Neural progenitor cell (in vitro differentiated cells): ENCODE measurements at regions not wholly inside any gene's neighbourhood (a gene's known extent, or its start where the extent isn't known, plus 50 kb on each side); places are given as distances from the start of the nearest gene placed in this dataset.
"Not testable (repeated sequence)": the region's sequence is repeated elsewhere in the genome, so short reads cannot be mapped to it uniquely, and the experiment has no call there.

ENCODE experiments used
- DNase-seq: peaks from one replicate; pipeline ENCODE4 v3.0.0-alpha.2; 2016; ENCODE audit warnings: low spot score
- H2AFZ ChIP-seq: fragments of 200-600 bp; sonication (generic); replicated peaks from 2 replicates; pipeline ENCODE4 v1.6.1; 2016; ENCODE audit warnings: antibody characterized with exemption
- H3F3A ChIP-seq: fragments of 200-600 bp; sonication (generic); 2 replicates; pipeline ENCODE4 v1.6.1; 2016; ENCODE audit warnings: antibody characterized with exemption, low read depth
- H3K27ac ChIP-seq: fragments of 200-600 bp; sonication (generic); 2 replicates; pipeline ENCODE4 v1.5.1; 2016; ENCODE audit warnings: mild to moderate bottlenecking
- H3K27me3 ChIP-seq: fragments of 200-600 bp; sonication (generic); 2 replicates; pipeline ENCODE4 v1.6.1; 2016; ENCODE audit warnings: mild to moderate bottlenecking, moderate library complexity
- H3K36me3 ChIP-seq: fragments of 200-600 bp; sonication (generic); 2 replicates; pipeline ENCODE4 v1.5.1; 2016
- H3K4me1 ChIP-seq: fragments of 200-600 bp; sonication (generic); 2 replicates; pipeline ENCODE4 v1.6.1; 2016; ENCODE audit warnings: mixed run types
- H3K4me2 ChIP-seq: fragments of 200-600 bp; sonication (generic); 2 replicates; pipeline ENCODE4 v1.6.1; 2016
- H3K4me3 ChIP-seq: fragments of 200-600 bp; sonication (generic); 2 replicates; pipeline ENCODE4 v1.5.1; 2016
- H3K79me2 ChIP-seq: fragments of 200-600 bp; sonication (generic); 2 replicates; pipeline ENCODE4 v1.6.1; 2016; ENCODE audit warnings: low read depth
- H3K9ac ChIP-seq: fragments of 200-600 bp; sonication (generic); 2 replicates; pipeline ENCODE4 v1.6.1; 2016
- H3K9me3 ChIP-seq: fragments of 200-600 bp; sonication (generic); 2 replicates; pipeline ENCODE4 v1.5.1; 2016; ENCODE audit warnings: low read depth
- H4K20me1 ChIP-seq: fragments of 200-600 bp; sonication (generic); 2 replicates; pipeline ENCODE4 v1.6.1; 2016; ENCODE audit warnings: low read depth
- H3K27ac Mint-ChIP-seq: 3 replicates; pipeline ENCODE4 v1.8.0; 2021; ENCODE audit warnings: mixed read lengths
- H3K27me3 Mint-ChIP-seq: 2 replicates; pipeline ENCODE4 v1.8.0; 2022; ENCODE audit warnings: low read depth, mild to moderate bottlenecking, inconsistent platforms, moderate library complexity, mixed read lengths; ENCODE audit not compliant: insufficient read depth
- H3K36me3 Mint-ChIP-seq: 3 replicates; pipeline ENCODE4 v1.8.0; 2021; ENCODE audit warnings: mixed read lengths
- H3K4me1 Mint-ChIP-seq: 3 replicates; pipeline ENCODE4 v1.8.0; 2021; ENCODE audit warnings: mixed read lengths
- H3K4me3 Mint-ChIP-seq: 3 replicates; pipeline ENCODE4 v1.8.0; 2021; ENCODE audit warnings: mild to moderate bottlenecking, moderate library complexity, mixed read lengths
- H3K9me3 Mint-ChIP-seq: 3 replicates; pipeline ENCODE4 v1.8.0; 2020; ENCODE audit warnings: mixed read lengths
- CTCF ChIP-seq: fragments of 200-600 bp; sonication (generic); IDR thresholded peaks from 2 replicates; pipeline ENCODE4 v1.5.1; 2017; ENCODE audit warnings: antibody characterized with exemption, mild to moderate bottlenecking
- EZH2 ChIP-seq: fragments of 200-600 bp; sonication (generic); IDR thresholded peaks from 2 replicates; pipeline ENCODE4 v1.6.1; 2017; ENCODE audit warnings: antibody characterized with exemption, mild to moderate bottlenecking, moderate library complexity
- EZH2phosphoT487 ChIP-seq: fragments of 200-600 bp; sonication (generic); IDR thresholded peaks from 2 replicates; pipeline ENCODE4 v1.6.1; 2017; ENCODE audit warnings: antibody characterized with exemption

GRCh38 chr6:14598017-14598864 is 480.7 kb downstream of the CD83 start:
- Histone ChIP-seq H3K36me3 (no peaks in the 10 kb centered on the region), H3K27me3 (no peaks in the 10 kb centered on the region), H3K27ac (no peak overlapping the region), H3K9me3 (no peaks in the 10 kb centered on the region), H4K20me1 (no peaks in the 10 kb centered on the region), H2AFZ (no peak overlapping the region), H3K4me2 (peak overlapping the region; percentile 36), H3K9ac (no peak overlapping the region), H3K4me3 (no peak overlapping the region), H3K4me1 (peaks cover 46% of the 10 kb centered on the region), H3F3A (peaks cover 25% of the 10 kb centered on the region), H3K79me2 (no peaks in the 10 kb centered on the region)
- TF ChIP-seq EZH2, result no peak
- no peak for TF ChIP-seq EZH2phosphoT487
- TF ChIP-seq CTCF, result no peak
- no peaks in the 10 kb centered on the region for H3K36me3 Mint-ChIP-seq
- H3K4me3 Mint-ChIP-seq, result no peak overlapping the region
- H3K9me3 Mint-ChIP-seq, result peaks cover 4% of the 10 kb centered on the region
- H3K4me1 Mint-ChIP-seq, result peaks cover 19% of the 10 kb centered on the region
- H3K27ac Mint-ChIP-seq, result no peak overlapping the region
- no peaks in the 10 kb centered on the region for H3K27me3 Mint-ChIP-seq
- peak; percentile 21 for DNase-seq

- H3K36me3 ChIP-seq, H3K4me3 ChIP-seq, H4K20me1 ChIP-seq, H3K27ac Mint-ChIP-seq, H3K27me3 Mint-ChIP-seq, H3K36me3 Mint-ChIP-seq, H3K79me2 ChIP-seq, H3K4me2 ChIP-seq, DNase-seq, H3K4me3 Mint-ChIP-seq, H3K9me3 Mint-ChIP-seq, H3K27ac ChIP-seq, H3K9ac ChIP-seq, H2AFZ ChIP-seq, H3K27me3 ChIP-seq, H3K9me3 ChIP-seq: not testable (repeated sequence)
- H3K4me1 Mint-ChIP-seq, result peaks cover 19% of the 10 kb centered on the region
- Histone ChIP-seq H3K4me1 (peaks cover 32% of the 10 kb centered on the region), H3F3A (peaks cover 25% of the 10 kb centered on the region)
Measured at GRCh38 chr6:14600306-14600705, 482.7 kb downstream of the CD83 start.

GRCh38 chr6:14601490-14601889 is 483.9 kb downstream of the CD83 start:
- Histone ChIP-seq H3K79me2 (no peaks in the 10 kb centered on the region), H4K20me1 (no peaks in the 10 kb centered on the region), H3K9ac (no peak overlapping the region), H3K36me3 (no peaks in the 10 kb centered on the region), H3K9me3 (no peaks in the 10 kb centered on the region), H2AFZ (no peak overlapping the region), H3K27ac (no peak overlapping the region), H3K4me3 (no peak overlapping the region), H3K27me3 (no peaks in the 10 kb centered on the region), H3F3A (peaks cover 19% of the 10 kb centered on the region), H3K4me1 (peaks cover 26% of the 10 kb centered on the region), H3K4me2 (no peak overlapping the region)
- no peak for DNase-seq
- Mint-ChIP-seq H3K27me3 (peaks cover 2% of the 10 kb centered on the region), H3K9me3 (peaks cover 4% of the 10 kb centered on the region), H3K4me1 (peaks cover 10% of the 10 kb centered on the region), H3K36me3 (no peaks in the 10 kb centered on the region), H3K4me3 (no peak overlapping the region), H3K27ac (no peak overlapping the region)
- TF ChIP-seq EZH2 (no peak), EZH2phosphoT487 (no peak), CTCF (no peak)

GRCh38 chr6:14606353-14606752 is 488.8 kb downstream of the CD83 start:
- peaks cover 5% of the 10 kb centered on the region for H3K4me1 ChIP-seq
- no peak overlapping the region for H3K4me2 ChIP-seq
- H3K4me3 Mint-ChIP-seq, result no peak overlapping the region
- H2AFZ ChIP-seq, result peak overlapping the region; percentile 72
- H3K4me3 ChIP-seq, result no peak overlapping the region
- no peak overlapping the region for H3K9ac ChIP-seq
- no peaks in the 10 kb centered on the region for H3K79me2 ChIP-seq
- no peak for DNase-seq
- no peaks in the 10 kb centered on the region for H3K36me3 Mint-ChIP-seq
- no peaks in the 10 kb centered on the region for H3K4me1 Mint-ChIP-seq
- peaks cover 2% of the 10 kb centered on the region for H3K27me3 Mint-ChIP-seq
- no peaks in the 10 kb centered on the region for H3K9me3 ChIP-seq
- H3K27me3 ChIP-seq, result no peaks in the 10 kb centered on the region
- no peak overlapping the region for H3K27ac ChIP-seq
- no peaks in the 10 kb centered on the region for H3K36me3 ChIP-seq
- H3K9me3 Mint-ChIP-seq, result peaks cover 3% of the 10 kb centered on the region
- no peak for TF ChIP-seq CTCF
- TF ChIP-seq EZH2, result no peak
- TF ChIP-seq EZH2phosphoT487, result no peak
- no peak overlapping the region for H3K27ac Mint-ChIP-seq
- no peaks in the 10 kb centered on the region for H3F3A ChIP-seq
- no peaks in the 10 kb centered on the region for H4K20me1 ChIP-seq
